Hepatic stellate cell (primary cell): ENCODE measurements at regions not wholly inside any gene's neighbourhood (a gene's known extent, or its start where the extent isn't known, plus 50 kb on each side); places are given as distances from the start of the nearest gene placed in this dataset.
"Not testable (repeated sequence)": the region's sequence is repeated elsewhere in the genome, so short reads cannot be mapped to it uniquely, and the experiment has no call there.

Experiments
- DNase-seq: peaks from one replicate; pipeline ENCODE4 v3.0.0; 2011; ENCODE audit warnings: low spot score

DNA sequence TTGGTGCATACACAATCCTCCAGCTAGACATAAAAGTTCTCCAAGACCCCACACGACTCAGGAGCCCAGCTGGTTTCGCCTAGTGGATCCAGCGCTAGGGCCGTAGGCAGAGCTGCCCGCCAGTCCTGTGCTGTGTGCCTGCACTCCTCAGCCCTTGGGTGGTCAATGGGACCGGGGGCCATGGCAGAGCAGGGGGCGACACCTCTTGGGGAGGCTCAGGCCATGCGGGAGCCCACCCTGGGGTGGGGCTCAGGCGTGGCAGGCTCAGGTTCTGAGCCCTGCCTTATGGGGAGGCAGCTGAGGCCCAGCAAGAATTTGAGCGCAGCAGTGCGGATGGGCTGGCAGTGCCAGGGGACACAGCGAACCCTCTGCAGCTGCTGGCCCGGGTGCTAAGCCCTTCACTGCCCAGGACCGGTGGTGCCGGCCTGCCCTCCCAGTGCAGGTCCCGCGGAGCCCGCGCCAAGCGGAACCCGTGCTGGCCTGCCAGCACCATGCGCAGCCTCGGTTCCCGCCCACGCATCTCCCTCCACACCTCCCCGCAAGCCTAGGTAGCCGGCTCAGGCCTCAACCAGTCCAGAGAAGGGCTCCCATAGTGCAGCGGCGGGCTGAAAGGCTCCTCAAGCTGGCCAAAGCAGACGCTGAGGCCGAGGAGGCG lies 1566.6 kb upstream of the SLC39A10 start:
- DNase-seq = no peak

DNA sequence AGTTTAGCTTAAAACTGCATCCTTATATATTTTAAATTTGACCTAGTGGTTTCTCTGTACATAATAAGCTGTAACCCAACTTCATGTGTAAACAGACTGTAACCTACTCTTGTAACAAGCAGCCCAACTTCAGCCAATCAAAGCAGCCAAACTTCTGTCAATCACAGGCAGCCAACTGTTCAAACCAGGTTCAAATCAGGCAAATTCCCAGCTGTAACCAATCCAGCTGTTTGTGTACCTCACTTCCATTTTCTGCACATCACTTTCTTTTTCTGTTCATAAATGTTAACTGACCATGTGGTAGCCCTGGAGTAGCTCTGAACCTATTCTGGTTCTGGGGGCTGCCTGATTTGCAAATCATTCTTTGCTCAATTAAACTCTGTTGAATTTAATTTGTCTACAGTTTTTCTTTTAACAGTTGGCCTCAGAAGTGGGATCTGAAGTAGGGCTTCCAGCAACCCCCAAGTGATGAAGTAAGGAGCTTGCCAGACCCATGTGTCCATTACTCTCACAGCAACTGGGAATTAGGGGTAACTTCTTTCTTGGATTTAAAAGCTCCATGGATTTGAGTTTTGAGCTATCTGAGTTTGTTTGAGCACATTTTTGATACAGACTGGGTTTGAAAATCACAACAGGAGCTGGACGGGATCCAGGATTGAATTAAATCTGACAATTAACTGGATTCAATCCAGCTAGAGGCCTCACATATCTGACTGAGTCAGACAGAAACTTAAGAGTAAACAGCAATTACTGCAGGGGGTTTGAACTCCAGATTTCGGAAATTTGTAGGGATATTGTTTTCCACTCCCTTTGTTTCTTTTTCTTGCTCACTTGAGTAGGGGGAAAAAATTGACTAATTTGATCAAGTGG lies 1569.7 kb upstream of the SLC39A10 start:
- no peak for DNase-seq

DNA sequence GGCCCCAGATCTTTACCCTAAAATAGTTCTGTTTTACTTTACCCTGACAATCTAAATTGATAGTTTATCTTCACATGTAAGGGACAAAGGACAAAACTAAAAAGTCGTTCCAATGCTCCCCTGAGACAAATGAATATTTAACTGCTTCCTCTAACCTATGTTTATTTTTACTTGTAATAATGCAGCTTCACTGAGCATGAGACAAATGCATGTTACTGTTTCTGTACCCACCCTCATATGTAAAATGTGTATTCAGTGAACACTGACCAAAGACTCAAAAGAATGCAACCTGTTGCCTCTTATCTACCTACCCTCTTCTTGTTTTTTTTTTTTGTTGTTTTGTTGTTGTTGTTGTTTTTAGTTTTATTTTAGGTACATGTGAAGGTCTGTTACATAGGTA lies 1570.9 kb upstream of the SLC39A10 start:
- DNase-seq = no peak

DNA sequence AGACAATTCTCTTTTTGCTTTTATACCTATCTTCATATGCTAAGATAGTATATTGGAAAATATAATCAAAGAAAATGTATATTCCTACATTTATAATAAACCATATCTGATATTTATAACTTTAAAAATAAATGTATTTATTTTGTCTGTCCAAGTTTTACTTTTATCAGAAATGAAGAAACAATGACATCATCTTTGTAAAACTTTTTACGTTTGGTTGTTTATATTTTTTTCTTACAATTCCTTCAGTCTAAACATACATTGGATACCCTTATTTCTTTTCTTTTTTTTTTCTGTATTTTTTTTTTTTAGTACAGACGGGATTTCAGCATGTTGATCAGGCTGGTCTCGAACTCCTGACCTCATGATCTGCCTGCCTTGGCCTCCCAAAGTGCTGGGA lies 1577.0 kb upstream of the SLC39A10 start:
- DNase-seq = no peak

DNA sequence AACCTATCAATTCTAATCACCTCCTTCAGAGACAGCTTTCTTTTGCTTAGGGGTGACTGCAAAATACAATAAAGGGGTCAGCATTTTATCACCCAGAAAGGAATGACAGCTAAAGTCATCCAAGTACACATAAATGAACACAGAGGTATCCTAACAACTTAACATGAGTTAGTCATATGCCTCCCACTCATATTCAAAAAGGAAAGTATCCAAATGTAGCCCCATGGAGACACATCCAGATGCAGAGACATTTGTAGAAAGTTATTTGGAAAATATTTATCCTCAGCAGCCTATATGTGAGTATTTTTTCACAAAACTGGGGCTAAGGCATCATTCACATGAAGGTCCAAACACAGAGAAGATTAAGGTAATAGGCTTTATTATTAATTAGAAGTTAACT lies 1579.7 kb upstream of the SLC39A10 start:
- no peak for DNase-seq

DNA sequence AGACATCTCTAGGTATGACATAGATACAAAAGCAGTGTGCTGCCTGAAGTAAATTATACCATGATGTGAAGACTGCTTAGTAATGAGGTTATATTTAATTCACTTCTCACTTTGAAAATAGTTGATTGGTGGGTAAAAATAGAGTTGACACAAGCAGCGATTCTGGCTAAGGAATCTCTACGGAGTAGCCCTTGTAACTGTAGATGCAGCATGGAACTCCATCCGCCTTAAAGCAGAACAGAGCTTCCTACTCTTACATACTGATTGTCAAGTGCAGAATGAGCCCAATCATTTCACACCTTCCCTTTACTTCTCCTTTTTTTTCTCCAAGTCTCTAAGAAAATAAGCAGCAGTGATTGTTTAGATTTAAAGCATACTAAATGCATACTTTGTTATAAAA lies 1594.6 kb upstream of the SLC39A10 start:
- no peak for DNase-seq

DNA sequence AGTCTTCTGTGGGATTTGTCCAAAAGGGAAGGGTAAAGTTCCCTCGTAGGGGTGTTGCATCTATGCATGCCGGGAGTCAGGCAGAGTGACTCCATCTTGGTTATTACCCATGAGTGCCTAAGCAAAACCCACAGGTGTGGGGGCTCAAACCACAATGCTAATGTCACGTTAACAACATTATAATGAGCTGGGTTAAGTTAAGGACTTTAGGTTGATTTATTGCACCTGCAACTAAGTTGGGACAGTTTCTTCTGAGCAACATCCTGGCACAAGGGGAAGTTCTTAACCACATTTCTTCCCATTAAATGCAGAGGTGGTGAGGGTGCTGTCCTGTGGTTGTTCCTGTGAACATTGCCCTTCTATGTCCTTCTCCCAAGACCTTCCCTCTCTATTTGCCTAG lies 1596.8 kb upstream of the SLC39A10 start:
- no peak for DNase-seq

DNA sequence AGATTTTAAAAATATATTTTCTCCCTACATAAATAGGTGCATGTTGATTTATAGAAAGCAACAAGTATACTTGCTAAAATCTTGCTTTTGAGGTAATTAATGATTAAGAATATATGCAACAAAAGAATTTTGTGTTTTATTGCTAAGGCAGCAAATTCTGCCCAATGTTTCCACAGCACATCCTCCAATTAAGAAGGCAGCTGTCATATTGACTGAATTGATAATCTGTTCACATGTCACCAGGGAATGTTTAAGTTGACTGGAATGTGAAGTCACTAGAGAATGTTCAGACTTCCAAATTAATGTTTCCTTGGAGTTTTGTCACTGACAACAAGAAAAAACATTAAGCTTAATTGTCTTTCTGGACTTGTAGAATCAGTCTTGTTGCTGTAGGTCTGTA lies 1602.7 kb upstream of the SLC39A10 start:
- DNase-seq = no peak

DNA sequence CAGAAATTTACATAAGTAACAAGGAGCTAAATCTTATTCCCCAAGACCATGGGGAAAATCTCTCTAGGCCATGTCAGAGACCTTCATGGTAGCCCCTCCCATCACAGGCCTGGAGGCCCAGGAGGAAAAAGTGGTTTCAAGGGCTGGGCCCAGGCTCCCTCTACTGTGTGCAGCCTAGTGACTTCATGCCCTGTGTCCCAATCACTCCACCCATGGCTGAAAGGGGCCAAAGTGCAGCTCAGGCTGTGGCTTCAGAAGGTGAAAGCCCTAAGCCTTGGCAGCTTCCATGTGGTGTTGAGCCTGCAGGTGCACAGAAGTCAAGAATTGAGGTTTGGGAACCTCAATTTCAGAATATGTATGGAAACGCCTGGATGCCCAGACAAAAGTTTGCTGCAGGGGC lies 1612.7 kb upstream of the SLC39A10 start:
- DNase-seq = no peak

DNA sequence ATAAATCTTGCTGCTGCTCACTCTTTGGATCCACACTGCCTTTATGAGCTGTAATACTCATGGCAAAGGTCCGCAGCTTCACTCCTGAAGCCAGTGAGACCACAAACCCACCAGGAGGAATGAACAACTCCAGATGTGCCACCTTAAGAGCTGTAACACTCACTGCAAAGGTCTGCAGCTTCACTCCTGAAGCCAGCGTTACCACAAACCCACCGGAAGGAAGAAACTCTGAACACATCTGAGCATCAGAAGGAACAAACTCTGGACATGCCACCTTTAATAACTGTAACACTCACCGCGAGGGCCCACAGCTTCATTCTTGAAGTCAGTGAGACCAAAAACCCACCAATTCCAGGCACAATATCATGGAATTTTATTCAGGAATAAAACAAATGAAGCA lies 1635.9 kb upstream of the SLC39A10 start:
- not testable (repeated sequence) for DNase-seq

DNA sequence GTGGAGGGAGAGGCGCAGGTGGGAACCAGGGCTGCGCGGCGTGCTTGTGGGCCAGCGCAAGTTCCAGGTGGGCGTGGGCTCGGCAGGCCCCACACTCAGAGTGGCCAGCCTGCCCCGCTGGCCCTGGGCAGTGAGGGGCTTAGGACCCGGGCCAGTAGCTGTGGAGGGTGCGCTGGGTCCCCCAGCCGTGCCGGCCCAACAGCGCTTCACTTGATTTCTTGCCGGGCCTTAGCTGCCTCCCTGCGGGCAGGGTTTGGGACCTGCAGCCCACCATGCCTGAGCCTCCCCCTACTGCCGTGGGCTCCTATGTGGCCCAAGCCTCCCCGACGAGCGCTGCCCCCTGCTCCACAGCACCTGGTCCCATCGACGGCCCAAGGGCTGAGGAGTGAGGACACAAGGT lies 1636.9 kb upstream of the SLC39A10 start:
- no peak for DNase-seq

DNA sequence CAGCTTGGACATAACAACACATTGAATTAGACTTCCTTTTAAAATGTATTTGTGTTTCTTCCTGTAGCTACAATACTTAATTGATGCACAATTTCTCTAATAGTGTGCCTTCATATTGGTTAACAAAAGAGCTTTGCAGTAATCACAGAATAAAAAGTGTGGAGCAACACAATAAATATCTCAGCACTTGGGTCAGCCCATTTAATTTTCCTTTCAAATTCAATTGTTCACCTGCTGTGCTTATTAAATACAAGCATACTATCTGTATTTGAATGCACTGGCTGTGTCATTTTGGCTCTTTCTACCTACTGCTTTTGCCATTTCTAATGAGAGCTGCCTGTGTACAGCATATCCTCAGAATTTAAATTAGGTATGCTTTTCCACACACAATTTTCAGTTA lies 1641.3 kb upstream of the SLC39A10 start:
- no peak for DNase-seq

DNA sequence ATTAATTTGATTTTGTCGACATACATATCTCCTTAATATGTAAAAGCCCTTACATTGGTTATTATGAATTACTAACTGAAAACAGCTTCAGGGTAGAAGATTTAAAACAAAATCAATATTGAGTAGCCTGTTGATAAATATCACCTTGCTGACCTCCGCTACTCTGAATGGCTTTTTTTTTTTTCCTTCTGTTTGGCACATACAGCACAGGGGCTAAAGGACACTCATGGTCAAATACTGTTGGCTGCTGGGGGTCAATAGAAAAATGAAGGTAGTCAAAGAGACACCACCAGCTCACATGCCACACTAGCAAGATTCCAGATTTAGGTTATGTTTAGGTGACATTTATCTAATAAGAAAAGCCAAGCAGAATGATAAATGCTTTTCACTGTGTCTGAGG lies 1642.4 kb upstream of the SLC39A10 start:
- no peak for DNase-seq

DNA sequence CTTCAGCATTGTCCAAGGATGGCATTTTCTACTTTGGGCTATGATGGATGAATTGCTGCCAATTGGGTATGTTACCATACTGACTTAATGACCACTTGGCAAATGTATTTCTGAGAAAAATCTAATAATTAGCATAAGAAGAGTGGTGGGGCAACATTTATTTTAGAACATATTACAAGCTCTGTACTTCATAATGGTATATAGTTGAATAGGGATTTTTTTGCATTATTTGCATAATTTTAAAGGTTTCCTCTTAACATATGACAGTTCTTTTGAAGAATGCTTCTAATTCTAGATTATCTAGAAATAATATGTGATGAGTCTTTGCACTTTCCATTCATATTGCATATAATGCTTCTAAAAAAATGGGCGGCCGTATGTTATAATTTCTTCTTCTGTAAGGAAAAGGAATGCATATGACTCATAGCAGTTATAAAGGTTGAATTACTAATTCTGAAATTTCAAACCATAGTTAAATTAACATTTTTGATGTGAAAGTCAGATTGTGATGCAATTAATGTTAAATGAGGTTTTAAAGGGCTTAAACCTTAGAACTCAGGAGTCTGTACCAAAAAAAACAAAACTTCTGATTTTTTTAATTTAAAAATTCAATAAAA lies 1652.3 kb upstream of the SLC39A10 start:
- DNase-seq = no peak

DNA sequence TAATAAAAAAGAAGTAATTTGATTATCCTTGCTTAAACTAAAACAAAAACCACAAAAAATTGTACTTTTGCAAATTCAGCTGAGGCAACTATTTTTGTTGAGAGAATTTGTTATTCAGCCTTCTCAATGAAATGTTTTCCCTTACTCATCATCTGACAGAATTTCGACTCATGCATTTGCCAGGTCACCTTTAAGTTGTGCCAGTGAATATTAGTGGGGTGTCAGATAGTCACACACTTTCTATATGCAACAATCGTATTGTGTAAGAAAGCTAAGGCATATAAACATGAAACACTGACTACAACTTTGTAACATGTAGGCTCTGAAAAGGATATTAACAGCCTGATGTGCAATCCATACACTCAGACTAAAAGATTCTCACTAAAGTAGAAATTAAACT lies 1653.1 kb upstream of the SLC39A10 start:
- no peak for DNase-seq

DNA sequence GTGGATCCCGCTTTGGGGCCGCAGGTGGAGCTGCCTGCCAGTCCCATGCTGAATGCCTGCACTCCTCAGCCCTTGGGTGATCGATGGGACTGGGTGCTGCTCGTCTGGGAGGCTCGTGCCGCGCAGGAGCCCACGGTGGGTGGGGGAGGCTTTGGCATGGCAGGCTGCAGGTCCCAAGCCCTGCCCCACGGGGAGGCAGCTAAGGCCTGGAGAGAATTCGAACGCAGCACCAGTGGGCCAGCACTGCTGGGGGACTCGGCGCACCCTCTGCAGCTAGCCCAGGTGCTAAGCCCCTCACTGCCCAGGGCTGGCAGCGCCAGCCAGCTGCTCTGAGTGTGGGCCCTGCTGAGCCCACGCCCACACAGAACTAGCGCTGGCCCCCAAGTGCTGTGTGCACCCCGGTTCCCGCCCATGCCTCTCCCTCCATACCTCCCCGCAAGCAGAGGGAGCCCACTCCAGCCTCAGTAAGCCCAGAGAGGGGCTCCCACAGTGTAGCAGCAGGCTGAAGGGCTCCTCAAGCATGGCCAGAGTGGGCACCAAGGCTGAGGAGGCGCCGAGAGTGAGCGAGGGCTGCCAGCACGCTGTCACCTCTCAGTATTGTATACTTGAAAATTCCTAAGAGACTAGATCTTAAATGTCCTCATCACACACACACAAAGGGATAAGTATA lies 1654.2 kb upstream of the SLC39A10 start:
- no peak for DNase-seq

DNA sequence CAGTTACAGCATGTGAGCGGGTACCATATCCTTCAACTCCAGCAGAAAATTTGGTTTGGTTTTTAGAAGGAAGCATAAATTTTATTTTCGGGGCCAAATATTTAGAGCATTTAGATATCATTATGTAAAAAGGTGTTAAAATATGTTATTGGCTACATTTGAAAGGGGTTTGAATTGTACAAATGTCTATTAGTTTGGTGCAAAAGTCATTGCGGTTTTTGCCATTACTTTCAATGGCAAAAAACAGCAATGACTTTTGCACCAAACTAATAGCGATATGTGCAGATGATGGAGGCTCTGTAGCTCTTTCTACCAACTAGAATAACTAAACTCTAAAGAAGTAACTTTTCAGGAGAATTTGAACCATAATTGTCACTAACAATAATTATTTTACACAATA lies 1666.2 kb upstream of the SLC39A10 start:
- no peak for DNase-seq

DNA sequence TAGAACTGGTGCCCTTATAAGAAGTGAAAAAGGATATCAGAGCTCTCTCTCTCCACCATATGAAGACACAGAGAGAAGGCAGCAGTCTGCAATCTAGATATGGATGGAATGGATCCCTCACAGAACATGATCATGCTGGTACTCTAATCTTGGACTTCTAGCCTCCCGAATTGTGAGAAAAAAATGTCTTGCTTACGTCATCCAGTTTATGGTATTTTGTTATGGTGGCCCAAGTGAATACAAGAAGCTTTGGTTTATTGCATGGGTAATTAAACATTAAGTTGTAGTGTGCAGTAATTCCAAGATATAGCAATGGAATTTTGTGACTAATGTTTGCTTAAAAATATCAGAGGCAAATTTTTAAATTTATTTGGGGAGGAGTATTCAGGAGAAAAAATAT lies 1667.4 kb upstream of the SLC39A10 start:
- DNase-seq = no peak

DNA sequence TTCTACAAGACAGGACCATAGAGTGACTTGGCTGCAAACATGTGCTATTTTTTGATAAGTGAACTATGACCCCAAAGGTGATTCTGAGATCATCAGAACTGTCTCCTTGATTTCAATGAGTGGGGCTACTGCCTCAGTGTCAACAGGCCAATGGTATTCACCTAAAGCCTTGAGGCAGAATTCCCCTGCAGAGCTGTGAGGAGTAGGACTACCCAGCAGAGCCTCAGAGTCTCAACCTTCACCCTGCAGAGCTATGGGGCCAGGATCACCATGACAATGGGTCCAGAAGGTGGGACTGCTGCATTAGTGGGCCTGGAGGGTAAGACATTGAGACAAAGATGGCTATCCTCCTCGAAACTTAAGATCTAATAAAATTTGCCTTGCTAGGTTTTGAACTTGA lies 1668.2 kb upstream of the SLC39A10 start:
- no peak for DNase-seq

DNA sequence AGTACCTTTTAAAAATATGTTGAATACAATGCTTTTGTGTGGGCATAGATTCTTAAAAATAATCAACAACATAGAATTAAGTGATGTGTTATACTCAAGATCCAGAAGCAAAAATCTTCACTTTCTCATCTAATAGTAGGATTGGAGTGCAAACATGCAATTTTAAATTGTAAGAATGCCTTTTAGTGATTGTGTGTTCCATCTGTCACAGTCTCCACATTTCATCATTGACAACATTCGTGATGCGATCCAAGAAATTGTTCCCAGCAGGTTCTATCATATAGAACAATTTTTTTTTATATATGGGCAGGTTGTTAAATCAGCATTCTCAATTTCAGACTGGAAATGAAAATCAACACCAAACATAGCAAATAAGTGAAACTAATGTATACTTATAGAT lies 1671.8 kb upstream of the SLC39A10 start:
- no peak for DNase-seq

DNA sequence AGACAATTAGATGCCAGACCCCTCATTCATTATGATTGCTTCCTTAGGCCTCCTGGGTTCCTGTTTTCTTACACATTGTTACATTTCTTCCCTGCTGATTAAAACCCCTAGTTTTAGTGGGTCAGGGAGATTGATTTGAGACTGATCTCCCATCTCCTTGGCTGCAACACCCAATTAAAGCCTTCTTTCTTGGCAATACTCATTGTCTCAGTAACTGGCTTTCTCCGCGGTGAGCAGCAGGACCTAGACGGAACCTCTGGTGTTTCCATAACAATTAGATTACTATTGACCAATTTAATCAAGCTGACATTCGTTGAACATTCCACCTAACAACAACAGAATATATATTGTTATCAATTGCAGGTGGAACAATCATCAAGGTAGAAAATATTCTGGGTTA lies 1676.4 kb upstream of the SLC39A10 start:
- no peak for DNase-seq

DNA sequence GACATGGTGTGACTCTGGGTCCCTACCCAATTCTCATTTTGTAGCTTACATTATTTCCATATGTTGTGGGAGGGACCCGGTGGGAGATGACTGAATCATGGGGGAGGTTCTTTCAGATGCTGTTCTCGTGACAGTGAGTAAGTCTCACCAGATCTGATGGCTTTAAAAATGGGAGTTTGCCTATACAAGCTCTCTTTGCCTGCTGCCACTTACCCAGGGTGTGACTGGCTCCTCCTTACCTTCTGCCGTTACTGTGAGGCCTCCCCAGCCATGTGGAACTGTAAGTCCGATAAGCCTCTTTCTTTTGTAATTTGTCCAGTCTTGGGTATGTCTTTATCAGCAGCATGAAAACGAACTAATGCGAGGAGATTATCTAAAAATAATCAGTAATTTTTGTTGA lies 1683.2 kb upstream of the SLC39A10 start:
- DNase-seq = no peak

DNA sequence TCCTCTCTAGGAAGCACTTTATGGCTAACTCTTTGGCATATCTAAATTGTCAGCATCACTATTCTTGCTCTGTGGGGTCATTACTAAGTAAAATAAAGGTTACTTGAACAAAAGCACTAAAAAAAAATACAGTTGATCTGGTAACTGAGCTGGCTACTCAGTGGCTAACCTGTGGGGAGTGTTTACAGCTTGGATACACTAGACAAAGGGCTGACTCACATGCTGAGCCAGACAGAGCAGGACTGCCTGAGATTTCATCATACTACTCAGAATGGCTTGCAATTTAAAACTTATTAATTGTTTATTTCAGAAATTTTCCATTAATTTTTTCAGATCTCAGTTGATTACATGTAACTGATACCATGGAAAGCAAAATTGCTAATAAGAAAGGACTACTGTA lies 1690.4 kb upstream of the SLC39A10 start:
- DNase-seq = no peak
